ENCODE measurements at regions not wholly inside any gene's neighbourhood (a gene's known extent, or its start where the extent isn't known, plus 50 kb on each side); places are given as distances from the start of the nearest gene placed in this dataset.

- Histone ChIP-seq H3K4me2 (ENCODE audit: insufficient read depth, low read length) (no peak overlapping the region), H3K9me3 (replicated peaks; ENCODE audit: control insufficient read depth, insufficient read depth, low read length) (no peaks in the 10 kb centered on the region), H2AFZ (ENCODE audit: low read depth, low read length) (no peak overlapping the region), H3K79me2 (ENCODE audit: control insufficient read depth, insufficient read depth, low read length) (no peaks in the 10 kb centered on the region), H3K4me3 (replicated peaks in 1 of 3; ENCODE audit: insufficient read depth in 1 of 3, low read depth in 1 of 3, low read length in 3 of 3) (no peak overlapping the region), H3K9me1 (replicated peaks; ENCODE audit: control insufficient read depth, extremely low read depth, insufficient read depth, low read length) (no peaks in the 10 kb centered on the region), H3K4me1 (ENCODE audit: control insufficient read depth, extremely low read depth, insufficient read depth, low read length) (peaks cover 18% of the 10 kb centered on the region), H3K27me3 (ENCODE audit: control insufficient read depth in 2 of 2, insufficient read depth in 2 of 2, low read length in 2 of 2) (no peaks in the 10 kb centered on the region), H4K20me1 (replicated peaks; ENCODE audit: control insufficient read depth, extremely low read depth, insufficient read depth, low read length) (no peaks in the 10 kb centered on the region), H3K9ac (replicated peaks; ENCODE audit: extremely low read depth, insufficient read depth, low read length) (no peak overlapping the region), H3K27ac (ENCODE audit: insufficient read depth, low read depth, low read length) (no peak overlapping the region), H3K36me3 (ENCODE audit: control insufficient read depth in 2 of 2, extremely low read depth in 1 of 2, insufficient read depth in 2 of 2, low read length in 2 of 2) (no peaks in the 10 kb centered on the region)
- no peak for FAIRE-seq
- POLR2A ChIA-PET: no interaction called here
- intact Hi-C loops (cut with micrococcal nuclease) (no loop called here), dilution Hi-C loops (cut with MboI; ENCODE audit: extremely low pct_ligation_motif_present, low sequenced_read_pairs) (no loop called here)
- CTCF ChIA-PET: no interaction called here
- BruUV-seq (replicated peaks): no TSS peak
- TF ChIP-seq POLR2AphosphoS5 (IDR thresholded peaks at IDR 0.05; ENCODE audit: insufficient read depth, low read depth, low read length) (no peak), POLR2A (IDR thresholded peaks at IDR 0.05; ENCODE audit: low read depth, low read length) (no peak), MAX (IDR thresholded peaks at IDR 0.05; ENCODE audit: insufficient read depth, insufficient read length) (no peak), JUN (IDR thresholded peaks at IDR 0.05; ENCODE audit: borderline replicate concordance, insufficient read depth, insufficient read length, low read depth) (no peak), GATA2 (IDR thresholded peaks at IDR 0.05; ENCODE audit: insufficient read depth, insufficient read length, low read depth, low read length) (no peak), MYC (IDR thresholded peaks at IDR 0.05; ENCODE audit: low read depth, low read length) (no peak), CTCF (IDR thresholded peaks at IDR 0.05; ENCODE audit: extremely low read depth in 1 of 2, insufficient read depth in 1 of 2, low read depth in 1 of 2, low read length in 2 of 2) (no peak), EZH2 (IDR thresholded peaks at IDR 0.05; ENCODE audit: borderline replicate concordance, low read depth, low read length, severe bottlenecking) (no peak), FOS (IDR thresholded peaks at IDR 0.05; ENCODE audit: borderline replicate concordance, insufficient read depth, low read length) (no peak)
- no peak for DNase-seq (ENCODE audit: low read depth, low spot score)
These were observed 104.6 kb upstream of the PLEKHG1 start for GRCh38 chr6:150495126-150495525.

Data from endothelial cell of umbilical vein (primary cell).